ENCODE measurements at regions not wholly inside any gene's neighbourhood (a gene's known extent, or its start where the extent isn't known, plus 50 kb on each side); places are given as distances from the start of the nearest gene placed in this dataset.
"Not testable (repeated sequence)": the region's sequence is repeated elsewhere in the genome, so short reads cannot be mapped to it uniquely, and the experiment has no call there.

GRCh38 chrX:136934652-136935051 is 54.1 kb upstream of the RBMX start:
- H3K4me2 ChIP-seq (ENCODE audit: low read length); H4K5ac ChIP-seq (ENCODE audit: low read length); H2AK5ac ChIP-seq (ENCODE audit: low read length); H3K27me3 ChIP-seq (ENCODE audit: insufficient read depth, low read length, poor library complexity); DNase-seq; H3K36me3 ChIP-seq (ENCODE audit: control insufficient read depth, insufficient read depth, low read length); H3K4me3 ChIP-seq (ENCODE audit: low read length); H3K18ac ChIP-seq (ENCODE audit: low read length); H3K56ac ChIP-seq (ENCODE audit: low read length); H2BK15ac ChIP-seq (replicated peaks; ENCODE audit: low read depth); H3K4ac ChIP-seq (ENCODE audit: low read depth, low read length); H3K79me2 ChIP-seq (ENCODE audit: control insufficient read depth, insufficient read depth, low read length); H3K27ac ChIP-seq (ENCODE audit: low read depth, low read length); H4K8ac ChIP-seq (ENCODE audit: low read depth, low read length); H2BK5ac ChIP-seq (ENCODE audit: low read length); H3K23ac ChIP-seq (ENCODE audit: low read length); H3K9ac ChIP-seq (ENCODE audit: low read length); H2BK120ac ChIP-seq (ENCODE audit: low read depth, low read length); H3K4me1 ChIP-seq (ENCODE audit: control insufficient read depth, low read depth, low read length); H3K79me1 ChIP-seq (ENCODE audit: low read length): not testable (repeated sequence)
- WGBS (ENCODE audit: extremely low coverage, insufficient coverage, low lambda C conversion rate): no CpG with 5 or more reads among the region's 8 CpGs

- Histone ChIP-seq H3K4me3 (ENCODE audit: low read length) (no peak overlapping the region), H3K36me3 (ENCODE audit: control insufficient read depth, insufficient read depth, low read length) (no peaks in the 10 kb centered on the region), H3K79me1 (ENCODE audit: low read length) (no peaks in the 10 kb centered on the region), H2AK5ac (ENCODE audit: low read length) (no peak overlapping the region), H4K5ac (ENCODE audit: low read length) (no peak overlapping the region), H3K4ac (ENCODE audit: low read depth, low read length) (no peak overlapping the region), H2BK15ac (replicated peaks; ENCODE audit: low read depth) (no peak overlapping the region), H4K8ac (ENCODE audit: low read depth, low read length) (no peak overlapping the region), H3K56ac (ENCODE audit: low read length) (no peak overlapping the region), H3K27me3 (ENCODE audit: insufficient read depth, low read length, poor library complexity) (no peaks in the 10 kb centered on the region), H2BK5ac (ENCODE audit: low read length) (no peak overlapping the region), H3K23ac (ENCODE audit: low read length) (no peak overlapping the region), H3K4me1 (ENCODE audit: control insufficient read depth, low read depth, low read length) (no peaks in the 10 kb centered on the region), H2BK120ac (ENCODE audit: low read depth, low read length) (no peak overlapping the region), H3K79me2 (ENCODE audit: control insufficient read depth, insufficient read depth, low read length) (no peaks in the 10 kb centered on the region), H3K9ac (ENCODE audit: low read length) (no peak overlapping the region), H3K27ac (ENCODE audit: low read depth, low read length) (no peak overlapping the region), H3K18ac (ENCODE audit: low read length) (no peak overlapping the region), H3K4me2 (ENCODE audit: low read length) (no peak overlapping the region)
- DNase-seq: no peak
- no CpG with 5 or more reads among the region's 13 CpGs for WGBS (ENCODE audit: extremely low coverage, insufficient coverage, low lambda C conversion rate)
Measured at GRCh38 chrX:136933611-136934145, 53.2 kb upstream of the RBMX start.

- no peaks in the 10 kb centered on the region for H3K79me2 ChIP-seq (ENCODE audit: control insufficient read depth, insufficient read depth, low read length)
- no peak overlapping the region for H3K4me2 ChIP-seq (ENCODE audit: low read length)
- no peak overlapping the region for H2BK120ac ChIP-seq (ENCODE audit: low read depth, low read length)
- no peak overlapping the region for H2BK5ac ChIP-seq (ENCODE audit: low read length)
- H3K36me3 ChIP-seq (ENCODE audit: control insufficient read depth, insufficient read depth, low read length): no peaks in the 10 kb centered on the region
- H3K27me3 ChIP-seq (ENCODE audit: insufficient read depth, low read length, poor library complexity): no peaks in the 10 kb centered on the region
- no peak overlapping the region for H3K27ac ChIP-seq (ENCODE audit: low read depth, low read length)
- no peak overlapping the region for H3K18ac ChIP-seq (ENCODE audit: low read length)
- H3K23ac ChIP-seq (ENCODE audit: low read length): no peak overlapping the region
- no CpG with 5 or more reads among the region's 6 CpGs for WGBS (ENCODE audit: extremely low coverage, insufficient coverage, low lambda C conversion rate)
- H3K56ac ChIP-seq (ENCODE audit: low read length): no peak overlapping the region
- no peaks in the 10 kb centered on the region for H3K4me1 ChIP-seq (ENCODE audit: control insufficient read depth, low read depth, low read length)
- H2BK15ac ChIP-seq (replicated peaks; ENCODE audit: low read depth): no peak overlapping the region
- no peak for DNase-seq
- no peak overlapping the region for H3K4ac ChIP-seq (ENCODE audit: low read depth, low read length)
- H2AK5ac ChIP-seq (ENCODE audit: low read length): no peak overlapping the region
- no peak overlapping the region for H4K5ac ChIP-seq (ENCODE audit: low read length)
- no peak overlapping the region for H4K8ac ChIP-seq (ENCODE audit: low read depth, low read length)
- H3K9ac ChIP-seq (ENCODE audit: low read length): no peak overlapping the region
- H3K79me1 ChIP-seq (ENCODE audit: low read length): no peaks in the 10 kb centered on the region
- no peak overlapping the region for H3K4me3 ChIP-seq (ENCODE audit: low read length)
Measured at GRCh38 chrX:136931661-136932060, 51.1 kb upstream of the RBMX start.

All from mesendoderm (in vitro differentiated cells).